ENCODE measurements at regions not wholly inside any gene's neighbourhood (a gene's known extent, or its start where the extent isn't known, plus 50 kb on each side); places are given as distances from the start of the nearest gene placed in this dataset.

GRCh38 chr6:95175927-95176675, 401.2 kb upstream of the MANEA start:
- Histone ChIP-seq H3K4me1 (ENCODE audit: control insufficient read depth in 2 of 2, insufficient read depth in 1 of 2, low read depth in 1 of 2, low read length in 2 of 2) (peaks cover 0 to 4% of the 10 kb centered on the region in 2 donors), H4K91ac (ENCODE audit: low read depth, low read length, poor library complexity) (no peak overlapping the region), H4K8ac (ENCODE audit: low read depth, low read length) (no peak overlapping the region), H2BK12ac (ENCODE audit: low read length) (no peak overlapping the region), H3K79me1 (ENCODE audit: low read depth, low read length) (no peaks in the 10 kb centered on the region), H3K23ac (ENCODE audit: low read depth, low read length, poor library complexity) (no peak overlapping the region), H3K14ac (ENCODE audit: low read length) (no peak overlapping the region), H2BK5ac (ENCODE audit: low read length) (no peak overlapping the region), H2AK5ac (ENCODE audit: low read depth, low read length) (no peak overlapping the region), H3K36me3 (replicated peaks in 1 of 2; ENCODE audit: control insufficient read depth in 2 of 2, insufficient read depth in 2 of 2, low read length in 2 of 2) (no peaks in the 10 kb centered on the region), H3K4ac (ENCODE audit: low read length) (no peak overlapping the region), H3K9me3 (replicated peaks in 1 of 2; ENCODE audit: control insufficient read depth in 2 of 2, insufficient read depth in 1 of 2, low read depth in 1 of 2, low read length in 2 of 2) (no peaks in the 10 kb centered on the region), H2BK15ac (ENCODE audit: low read length) (no peak overlapping the region), H3K18ac (ENCODE audit: low read length) (no peak overlapping the region), H3K27me3 (ENCODE audit: control insufficient read depth in 3 of 3, insufficient read depth in 3 of 3, low read depth in 1 of 3, low read length in 3 of 3) (no peaks in the 10 kb centered on the region), H3K9ac (ENCODE audit: low read depth, low read length, poor library complexity) (no peak overlapping the region), H3K4me3 (ENCODE audit: low read length in 2 of 2) (no peak overlapping the region), H3K27ac (replicated peaks; ENCODE audit: low read length) (no peak overlapping the region), H2BK120ac (ENCODE audit: low read depth, low read length) (no peak overlapping the region), H2AFZ (ENCODE audit: low read length) (peak overlapping the region; percentile 17), H3K4me2 (ENCODE audit: insufficient read depth, low read length, poor library complexity, severe bottlenecking) (no peak overlapping the region)
- no CpG with 5 or more reads among the region's 4 CpGs for WGBS, 2 donors (ENCODE audit: extremely low coverage in 2 of 2, insufficient read length in 2 of 2, insufficient replicate concordance in 1 of 2)
- DNase-seq (ENCODE audit: low spot score) = no peak

- no peak overlapping the region for H3K9ac ChIP-seq (ENCODE audit: low read depth, low read length, poor library complexity)
- H3K27ac ChIP-seq (replicated peaks; ENCODE audit: low read length) = no peak overlapping the region
- no peak overlapping the region for H4K91ac ChIP-seq (ENCODE audit: low read depth, low read length, poor library complexity)
- H4K8ac ChIP-seq (ENCODE audit: low read depth, low read length) = no peak overlapping the region
- no peak overlapping the region for H2BK120ac ChIP-seq (ENCODE audit: low read depth, low read length)
- no peak overlapping the region for H2AK5ac ChIP-seq (ENCODE audit: low read depth, low read length)
- DNase-seq (ENCODE audit: low spot score) = no peak
- H3K4me2 ChIP-seq (ENCODE audit: insufficient read depth, low read length, poor library complexity, severe bottlenecking) = no peak overlapping the region
- no peaks in the 10 kb centered on the region for H3K27me3 ChIP-seq (ENCODE audit: control insufficient read depth in 3 of 3, insufficient read depth in 3 of 3, low read depth in 1 of 3, low read length in 3 of 3)
- H3K4me3 ChIP-seq (ENCODE audit: low read length in 2 of 2) = no peak overlapping the region
- WGBS, 2 donors (ENCODE audit: extremely low coverage in 2 of 2, insufficient read length in 2 of 2, insufficient replicate concordance in 1 of 2) = no CpG with 5 or more reads among the region's 2 CpGs
- no peak overlapping the region for H2BK5ac ChIP-seq (ENCODE audit: low read length)
- H3K14ac ChIP-seq (ENCODE audit: low read length) = no peak overlapping the region
- H3K36me3 ChIP-seq (replicated peaks in 1 of 2; ENCODE audit: control insufficient read depth in 2 of 2, insufficient read depth in 2 of 2, low read length in 2 of 2) = no peaks in the 10 kb centered on the region
- H3K23ac ChIP-seq (ENCODE audit: low read depth, low read length, poor library complexity) = no peak overlapping the region
- no peak overlapping the region for H3K18ac ChIP-seq (ENCODE audit: low read length)
- H2AFZ ChIP-seq (ENCODE audit: low read length) = no peak overlapping the region
- H3K9me3 ChIP-seq (replicated peaks in 1 of 2; ENCODE audit: control insufficient read depth in 2 of 2, insufficient read depth in 1 of 2, low read depth in 1 of 2, low read length in 2 of 2) = no peaks in the 10 kb centered on the region
- H3K4me1 ChIP-seq (ENCODE audit: control insufficient read depth in 2 of 2, insufficient read depth in 1 of 2, low read depth in 1 of 2, low read length in 2 of 2) = peaks cover 0 to 3% of the 10 kb centered on the region in 2 donors
- no peak overlapping the region for H3K4ac ChIP-seq (ENCODE audit: low read length)
- no peaks in the 10 kb centered on the region for H3K79me1 ChIP-seq (ENCODE audit: low read depth, low read length)
- no peak overlapping the region for H2BK12ac ChIP-seq (ENCODE audit: low read length)
- H2BK15ac ChIP-seq (ENCODE audit: low read length) = no peak overlapping the region
These were observed 391.5 kb upstream of the MANEA start for GRCh38 chr6:95185874-95186273.

GRCh38 chr6:95186710-95187109, 390.6 kb upstream of the MANEA start:
- Histone ChIP-seq H3K9me3 (replicated peaks in 1 of 2; ENCODE audit: control insufficient read depth in 2 of 2, insufficient read depth in 1 of 2, low read depth in 1 of 2, low read length in 2 of 2) (no peaks in the 10 kb centered on the region), H3K4me3 (ENCODE audit: low read length in 2 of 2) (no peak overlapping the region), H3K36me3 (replicated peaks in 1 of 2; ENCODE audit: control insufficient read depth in 2 of 2, insufficient read depth in 2 of 2, low read length in 2 of 2) (no peaks in the 10 kb centered on the region), H3K79me1 (ENCODE audit: low read depth, low read length) (no peaks in the 10 kb centered on the region), H4K8ac (ENCODE audit: low read depth, low read length) (no peak overlapping the region), H2BK120ac (ENCODE audit: low read depth, low read length) (no peak overlapping the region), H2BK15ac (ENCODE audit: low read length) (no peak overlapping the region), H2AFZ (ENCODE audit: low read length) (no peak overlapping the region), H3K9ac (ENCODE audit: low read depth, low read length, poor library complexity) (no peak overlapping the region), H2BK5ac (ENCODE audit: low read length) (no peak overlapping the region), H3K27ac (replicated peaks; ENCODE audit: low read length) (no peak overlapping the region), H2BK12ac (ENCODE audit: low read length) (no peak overlapping the region), H3K27me3 (ENCODE audit: control insufficient read depth in 3 of 3, insufficient read depth in 3 of 3, low read depth in 1 of 3, low read length in 3 of 3) (no peaks in the 10 kb centered on the region), H3K4me2 (ENCODE audit: insufficient read depth, low read length, poor library complexity, severe bottlenecking) (no peak overlapping the region), H3K4me1 (ENCODE audit: control insufficient read depth in 2 of 2, insufficient read depth in 1 of 2, low read depth in 1 of 2, low read length in 2 of 2) (no peaks in the 10 kb centered on the region), H2AK5ac (ENCODE audit: low read depth, low read length) (no peak overlapping the region), H3K23ac (ENCODE audit: low read depth, low read length, poor library complexity) (no peak overlapping the region), H3K4ac (ENCODE audit: low read length) (no peak overlapping the region), H3K18ac (ENCODE audit: low read length) (no peak overlapping the region), H3K14ac (ENCODE audit: low read length) (no peak overlapping the region), H4K91ac (ENCODE audit: low read depth, low read length, poor library complexity) (no peak overlapping the region)
- DNase-seq (ENCODE audit: low spot score) = no peak
- no CpG with 5 or more reads among the region's 1 CpG for WGBS, 2 donors (ENCODE audit: extremely low coverage in 2 of 2, insufficient read length in 2 of 2, insufficient replicate concordance in 1 of 2)

- Histone ChIP-seq H2AK5ac (ENCODE audit: low read depth, low read length) (no peak overlapping the region), H2BK15ac (ENCODE audit: low read length) (no peak overlapping the region), H3K79me1 (ENCODE audit: low read depth, low read length) (no peaks in the 10 kb centered on the region), H4K8ac (ENCODE audit: low read depth, low read length) (no peak overlapping the region), H2BK5ac (ENCODE audit: low read length) (no peak overlapping the region), H3K9ac (ENCODE audit: low read depth, low read length, poor library complexity) (no peak overlapping the region), H3K18ac (ENCODE audit: low read length) (no peak overlapping the region), H3K23ac (ENCODE audit: low read depth, low read length, poor library complexity) (no peak overlapping the region), H3K27ac (replicated peaks; ENCODE audit: low read length) (no peak overlapping the region), H3K14ac (ENCODE audit: low read length) (no peak overlapping the region), H2BK120ac (ENCODE audit: low read depth, low read length) (no peak overlapping the region), H3K4me2 (ENCODE audit: insufficient read depth, low read length, poor library complexity, severe bottlenecking) (no peak overlapping the region), H3K27me3 (ENCODE audit: control insufficient read depth in 3 of 3, insufficient read depth in 3 of 3, low read depth in 1 of 3, low read length in 3 of 3) (no peaks in the 10 kb centered on the region), H2BK12ac (ENCODE audit: low read length) (no peak overlapping the region), H3K4me3 (ENCODE audit: low read length in 2 of 2) (no peak overlapping the region), H2AFZ (ENCODE audit: low read length) (no peak overlapping the region), H4K91ac (ENCODE audit: low read depth, low read length, poor library complexity) (no peak overlapping the region), H3K4ac (ENCODE audit: low read length) (no peak overlapping the region), H3K4me1 (ENCODE audit: control insufficient read depth in 2 of 2, insufficient read depth in 1 of 2, low read depth in 1 of 2, low read length in 2 of 2) (no peaks in the 10 kb centered on the region), H3K36me3 (replicated peaks in 1 of 2; ENCODE audit: control insufficient read depth in 2 of 2, insufficient read depth in 2 of 2, low read length in 2 of 2) (no peaks in the 10 kb centered on the region), H3K9me3 (replicated peaks in 1 of 2; ENCODE audit: control insufficient read depth in 2 of 2, insufficient read depth in 1 of 2, low read depth in 1 of 2, low read length in 2 of 2) (no peaks in the 10 kb centered on the region)
- no CpG with 5 or more reads among the region's 3 CpGs for WGBS, 2 donors (ENCODE audit: extremely low coverage in 2 of 2, insufficient read length in 2 of 2, insufficient replicate concordance in 1 of 2)
- DNase-seq (ENCODE audit: low spot score) = no peak
These were observed 379.7 kb upstream of the MANEA start for GRCh38 chr6:95197590-95197989.
